Epithelial cell of esophagus (primary cell): ENCODE measurements at regions not wholly inside any gene's neighbourhood (a gene's known extent, or its start where the extent isn't known, plus 50 kb on each side); places are given as distances from the start of the nearest gene placed in this dataset.

Experiments used
- DNase-seq: peaks from one replicate; pipeline ENCODE4 v3.0.0; 2010; ENCODE audit warnings: low read depth
- H3K4me3 ChIP-seq: 2 replicates; pipeline ENCODE4 v1.5.1; 2011; ENCODE audit warnings: mild to moderate bottlenecking, low read length, control low read depth
- TF ChIP-seq, protein P1 (sequence below): IDR thresholded peaks from 2 replicates; pipeline ENCODE4 v1.5.1; 2011; ENCODE audit warnings: low read depth, mild to moderate bottlenecking, low read length, control low read depth, inconsistent platforms; ENCODE audit not compliant: insufficient read depth; ENCODE audit errors: missing control alignments

DNA sequence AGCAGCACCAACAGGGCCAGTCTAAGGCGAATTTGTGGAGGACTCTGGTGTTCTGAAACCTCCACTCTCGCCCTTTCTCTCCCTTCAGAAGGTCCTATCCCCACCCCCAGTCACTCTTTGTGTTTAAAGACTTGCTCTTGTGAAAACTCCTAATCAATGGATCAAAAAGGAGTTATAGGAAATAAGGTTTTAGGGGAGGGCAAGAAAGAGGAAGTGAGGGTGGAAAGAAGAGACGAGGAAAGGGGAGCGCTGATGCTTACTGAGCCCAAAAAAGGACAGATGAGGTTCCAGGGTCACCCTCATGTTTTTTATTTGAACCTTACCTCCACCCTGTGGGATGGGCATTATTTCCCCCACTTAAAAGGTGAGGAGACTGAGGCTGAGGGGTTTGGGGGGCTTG is 70.0 kb upstream of the SLC6A11 start:
- no peak overlapping the region for H3K4me3 ChIP-seq
- TF ChIP-seq, protein P1, sequence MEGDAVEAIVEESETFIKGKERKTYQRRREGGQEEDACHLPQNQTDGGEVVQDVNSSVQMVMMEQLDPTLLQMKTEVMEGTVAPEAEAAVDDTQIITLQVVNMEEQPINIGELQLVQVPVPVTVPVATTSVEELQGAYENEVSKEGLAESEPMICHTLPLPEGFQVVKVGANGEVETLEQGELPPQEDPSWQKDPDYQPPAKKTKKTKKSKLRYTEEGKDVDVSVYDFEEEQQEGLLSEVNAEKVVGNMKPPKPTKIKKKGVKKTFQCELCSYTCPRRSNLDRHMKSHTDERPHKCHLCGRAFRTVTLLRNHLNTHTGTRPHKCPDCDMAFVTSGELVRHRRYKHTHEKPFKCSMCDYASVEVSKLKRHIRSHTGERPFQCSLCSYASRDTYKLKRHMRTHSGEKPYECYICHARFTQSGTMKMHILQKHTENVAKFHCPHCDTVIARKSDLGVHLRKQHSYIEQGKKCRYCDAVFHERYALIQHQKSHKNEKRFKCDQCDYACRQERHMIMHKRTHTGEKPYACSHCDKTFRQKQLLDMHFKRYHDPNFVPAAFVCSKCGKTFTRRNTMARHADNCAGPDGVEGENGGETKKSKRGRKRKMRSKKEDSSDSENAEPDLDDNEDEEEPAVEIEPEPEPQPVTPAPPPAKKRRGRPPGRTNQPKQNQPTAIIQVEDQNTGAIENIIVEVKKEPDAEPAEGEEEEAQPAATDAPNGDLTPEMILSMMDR: no peak
- no peak for DNase-seq

DNA sequence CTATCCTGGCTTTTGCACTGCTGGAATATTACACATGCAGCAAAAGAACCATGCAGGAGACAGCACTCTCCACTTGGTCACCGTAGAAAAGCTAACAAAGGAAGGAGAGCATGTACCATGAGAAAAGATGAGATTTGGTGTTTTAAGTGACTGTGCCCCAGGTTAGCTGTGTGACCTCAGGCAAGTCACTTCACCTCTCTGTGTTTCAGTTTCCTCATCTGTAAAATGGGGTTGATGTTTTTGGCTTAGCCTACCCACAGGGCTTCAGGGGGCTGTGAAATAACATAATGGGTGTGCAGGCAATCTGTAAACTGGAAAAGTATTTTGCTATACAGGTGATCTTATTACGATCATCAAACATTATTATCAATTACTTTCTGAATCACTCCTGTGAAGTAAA is 69.3 kb upstream of the SLC6A11 start:
- TF ChIP-seq, protein P1: no peak
- no peak for DNase-seq
- no peak overlapping the region for H3K4me3 ChIP-seq

DNA sequence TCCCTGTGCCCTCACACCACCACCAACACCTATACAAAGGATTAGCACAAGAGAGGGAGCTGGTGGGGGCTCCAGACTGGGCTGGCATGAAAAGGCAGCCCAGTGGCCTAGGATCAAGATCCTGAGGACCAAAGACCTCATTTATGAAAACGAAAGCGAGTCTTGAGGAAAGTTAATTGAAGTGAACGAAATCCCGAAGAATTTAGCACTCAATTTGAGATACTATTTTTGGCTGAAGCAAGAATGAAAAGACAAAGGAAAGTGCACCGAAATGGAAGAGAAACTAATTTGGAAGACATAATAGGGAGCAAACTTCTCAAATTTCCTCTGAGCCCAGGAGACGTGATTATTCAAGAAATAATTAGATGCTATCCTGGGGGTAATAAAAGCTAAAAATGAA is 68.7 kb upstream of the SLC6A11 start:
- DNase-seq: no peak
- TF ChIP-seq, protein P1: no peak
- no peak overlapping the region for H3K4me3 ChIP-seq

DNA sequence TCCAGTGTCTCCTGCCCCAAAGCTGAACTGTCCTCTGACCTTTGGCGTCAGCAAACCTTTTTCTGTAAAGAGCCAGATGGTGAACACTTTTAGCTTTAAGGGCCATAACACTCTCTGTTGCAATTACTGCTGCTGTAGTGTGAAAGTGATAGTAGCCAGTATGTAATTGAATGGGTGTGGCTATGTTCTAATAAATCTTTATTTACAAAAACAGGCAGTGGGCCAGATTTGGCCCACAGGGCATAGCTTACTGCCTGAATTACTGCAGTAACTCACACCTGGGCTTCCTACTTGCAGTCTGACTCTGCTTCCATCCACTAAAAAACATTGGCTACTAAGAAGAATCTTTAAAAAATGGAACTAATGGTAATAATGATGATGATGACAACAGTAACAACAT is 68.0 kb upstream of the SLC6A11 start:
- TF ChIP-seq, protein P1: no peak
- DNase-seq: no peak
- H3K4me3 ChIP-seq: no peak overlapping the region

DNA sequence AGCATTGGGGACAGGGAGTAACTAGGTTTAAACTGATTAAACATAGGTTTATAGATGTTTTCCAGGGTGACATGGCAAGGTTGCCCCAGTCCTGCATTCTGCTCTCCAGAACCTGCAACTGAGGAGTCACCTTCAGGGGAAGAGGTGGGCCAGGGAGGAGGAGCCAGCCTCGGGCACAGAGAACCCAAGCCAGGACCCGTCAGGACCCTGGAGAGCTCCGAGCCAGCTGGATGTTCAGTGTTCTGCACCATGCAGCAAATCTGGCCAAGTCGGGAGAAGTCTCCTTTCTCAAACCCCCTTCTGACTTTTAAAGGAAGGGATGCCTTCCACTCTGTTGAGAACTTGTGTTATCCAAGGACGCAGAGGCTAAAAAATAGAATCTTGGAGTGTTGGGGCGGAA is 62.1 kb upstream of the SLC6A11 start:
- H3K4me3 ChIP-seq: no peak overlapping the region
- TF ChIP-seq, protein P1: no peak
- DNase-seq: peak; percentile 63

DNA sequence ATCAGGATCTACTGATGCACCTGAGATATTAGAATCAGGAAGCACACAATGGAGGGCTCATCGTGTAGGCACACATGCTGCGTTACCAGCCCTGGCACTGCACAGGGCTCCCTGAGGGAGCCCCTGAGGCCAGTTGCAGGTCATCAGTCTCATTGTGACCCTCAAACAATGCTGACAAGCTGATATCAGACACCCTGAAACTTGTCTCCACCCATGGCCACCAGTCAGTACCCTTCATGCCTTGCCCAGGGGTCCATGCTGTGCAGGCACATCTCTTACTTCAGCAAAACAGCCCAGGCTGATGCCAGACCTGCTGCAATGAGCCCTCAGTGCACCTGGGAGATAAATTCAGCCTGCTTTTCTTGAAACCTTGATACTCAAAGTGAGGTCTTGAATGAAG is 59.5 kb upstream of the SLC6A11 start:
- TF ChIP-seq, protein P1: no peak
- H3K4me3 ChIP-seq: no peak overlapping the region
- no peak for DNase-seq

DNA sequence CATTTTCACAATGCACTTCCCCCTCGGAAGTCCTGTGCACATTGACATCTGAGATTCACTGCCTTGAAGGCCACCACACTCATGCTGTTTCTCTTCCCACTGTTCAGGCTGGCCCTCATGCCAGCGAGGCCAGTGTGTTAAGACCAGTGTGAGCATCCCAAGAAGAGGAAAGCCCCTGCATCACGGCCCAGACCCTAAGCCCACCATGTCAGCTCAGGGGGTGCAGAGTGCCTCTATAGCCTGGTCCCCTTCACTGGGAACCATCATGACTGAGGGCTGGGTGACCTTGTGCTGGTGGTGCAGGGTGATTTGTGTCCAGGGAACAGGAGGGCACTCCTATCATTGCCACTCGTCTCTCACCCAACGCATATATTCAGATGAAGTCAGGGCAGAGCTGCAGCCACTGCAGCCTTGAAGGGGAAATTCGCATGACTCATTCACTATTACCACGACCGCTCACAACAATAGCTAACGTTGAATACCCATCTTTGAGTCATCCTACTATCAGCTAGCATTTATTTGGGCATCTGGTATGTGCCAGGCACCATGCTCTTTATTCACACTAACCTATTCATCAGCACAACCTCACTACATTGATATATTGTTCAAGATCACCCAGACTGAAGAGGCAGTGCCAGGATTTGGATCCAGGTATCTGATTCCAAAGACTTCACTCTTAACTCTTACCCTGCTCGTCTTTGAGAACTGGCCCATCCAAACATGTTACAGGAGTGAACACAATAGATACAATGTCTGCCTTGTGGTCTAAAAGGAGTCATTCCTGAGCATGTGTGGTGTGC is 58.8 kb upstream of the SLC6A11 start:
- TF ChIP-seq, protein P1: no peak
- DNase-seq: peak; percentile 88
- H3K4me3 ChIP-seq: no peak overlapping the region
